H1 (cell line): ENCODE measurements at regions not wholly inside any gene's neighbourhood (a gene's known extent, or its start where the extent isn't known, plus 50 kb on each side); places are given as distances from the start of the nearest gene placed in this dataset.

Source experiments
- BCL11A ChIP-seq, 2 experiments: IDR thresholded peaks; one replicate each; pipeline ENCODE4 v1.6.1; 2011; ENCODE audit warnings: low read depth in 2 of 2, low read length in 2 of 2, mild to moderate bottlenecking in 2 of 2
- CBX8 ChIP-seq: fragments of 300-800, 300-1000 bp; sonication (generic); IDR thresholded peaks from 2 replicates; pipeline ENCODE4 v1.7.1; 2016; ENCODE audit warnings: low read depth, low read length, borderline replicate concordance
- GTF2F1 ChIP-seq: IDR thresholded peaks from 2 replicates; pipeline ENCODE4 v1.6.1; 2012; ENCODE audit warnings: low read depth, low read length, improper control_type of control experiment, borderline replicate concordance
- KDM1A ChIP-seq: fragments of 200-600, 300-600 bp; sonication (generic); IDR thresholded peaks from 2 replicates; pipeline ENCODE4 v1.7.1; 2016; ENCODE audit warnings: mild to moderate bottlenecking, low read length, borderline replicate concordance
- TF ChIP-seq, protein P1 (sequence below): IDR thresholded peaks from 2 replicates; pipeline ENCODE4 v1.6.1; 2011; ENCODE audit warnings: low read length, improper control_type of control experiment

DNA sequence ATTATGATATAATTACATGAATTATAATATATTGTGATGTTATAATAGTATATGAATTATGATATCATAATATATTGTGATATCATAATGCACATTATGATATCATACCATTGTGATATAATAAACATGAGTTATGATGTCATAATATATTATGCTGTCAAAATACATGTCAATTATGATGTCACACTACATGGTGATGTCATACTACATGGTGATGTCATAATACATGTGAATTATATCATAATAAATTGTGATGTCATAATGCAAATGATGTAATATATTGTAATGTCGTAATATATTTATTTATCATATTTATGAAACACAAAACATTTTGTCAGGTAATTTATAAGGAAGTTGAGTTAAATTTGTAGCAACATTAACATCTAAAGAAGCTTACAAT lies 1950.1 kb downstream of the TP53TG3F start (continued):
- TF ChIP-seq, protein P1, sequence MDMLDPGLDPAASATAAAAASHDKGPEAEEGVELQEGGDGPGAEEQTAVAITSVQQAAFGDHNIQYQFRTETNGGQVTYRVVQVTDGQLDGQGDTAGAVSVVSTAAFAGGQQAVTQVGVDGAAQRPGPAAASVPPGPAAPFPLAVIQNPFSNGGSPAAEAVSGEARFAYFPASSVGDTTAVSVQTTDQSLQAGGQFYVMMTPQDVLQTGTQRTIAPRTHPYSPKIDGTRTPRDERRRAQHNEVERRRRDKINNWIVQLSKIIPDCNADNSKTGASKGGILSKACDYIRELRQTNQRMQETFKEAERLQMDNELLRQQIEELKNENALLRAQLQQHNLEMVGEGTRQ: no peak
- TF ChIP-seq CBX8 (no peak), BCL11A (IDR thresholded peaks at IDR 0.05; ENCODE audit: low read depth in 2 of 2, low read length in 2 of 2) (no peak), KDM1A (no peak), GTF2F1 (no peak)
